ENCODE measurements at regions not wholly inside any gene's neighbourhood (a gene's known extent, or its start where the extent isn't known, plus 50 kb on each side); places are given as distances from the start of the nearest gene placed in this dataset.
"Not testable (repeated sequence)": the region's sequence is repeated elsewhere in the genome, so short reads cannot be mapped to it uniquely, and the experiment has no call there.

GRCh38 chr15:44817797-44818196 is 81.5 kb downstream of the TRIM69 start:
- not testable (repeated sequence) for DNase-seq (ENCODE audit: low read depth in 3 of 3)

- DNase-seq (ENCODE audit: low read depth in 3 of 3): not testable (repeated sequence)
Observed at GRCh38 chr15:44819331-44819987, 83.1 kb downstream of the TRIM69 start.

GRCh38 chr15:44820535-44820934 is 84.2 kb downstream of the TRIM69 start:
- not testable (repeated sequence) for DNase-seq (ENCODE audit: low read depth in 3 of 3)

- not testable (repeated sequence) for DNase-seq (ENCODE audit: low read depth in 3 of 3)
Observed at GRCh38 chr15:44820967-44821366, 84.6 kb downstream of the TRIM69 start.

GRCh38 chr15:44824277-44825145 is 88.2 kb downstream of the TRIM69 start:
- DNase-seq (ENCODE audit: low read depth in 3 of 3): not testable (repeated sequence)

GRCh38 chr15:44826583-44826982 is 90.3 kb downstream of the TRIM69 start:
- DNase-seq (ENCODE audit: low read depth in 3 of 3): not testable (repeated sequence)

- not testable (repeated sequence) for DNase-seq (ENCODE audit: low read depth in 3 of 3)
Observed at GRCh38 chr15:44828229-44828914, 92.0 kb downstream of the TRIM69 start.

- DNase-seq (ENCODE audit: low read depth in 3 of 3): not testable (repeated sequence)
Observed at GRCh38 chr15:44829150-44829549, 92.8 kb downstream of the TRIM69 start.

- not testable (repeated sequence) for DNase-seq (ENCODE audit: low read depth in 3 of 3)
Observed at GRCh38 chr15:44830692-44831408, 94.5 kb downstream of the TRIM69 start.

GRCh38 chr15:44831409-44831741 is 95.0 kb downstream of the TRIM69 start:
- DNase-seq (ENCODE audit: low read depth in 3 of 3): not testable (repeated sequence)

GRCh38 chr15:44832133-44832532 is 95.8 kb downstream of the TRIM69 start:
- not testable (repeated sequence) for DNase-seq (ENCODE audit: low read depth in 3 of 3)

- DNase-seq (ENCODE audit: low read depth in 3 of 3): not testable (repeated sequence)
Observed at GRCh38 chr15:44833081-44833480, 96.8 kb downstream of the TRIM69 start.

- not testable (repeated sequence) for DNase-seq (ENCODE audit: low read depth in 3 of 3)
Observed at GRCh38 chr15:44833761-44834160, 97.4 kb downstream of the TRIM69 start.

GRCh38 chr15:44835082-44835481 is 98.8 kb downstream of the TRIM69 start:
- DNase-seq (ENCODE audit: low read depth in 3 of 3): not testable (repeated sequence)

GRCh38 chr15:44836094-44836493 is 99.8 kb downstream of the TRIM69 start:
- DNase-seq (ENCODE audit: low read depth in 3 of 3): no peak

- DNase-seq (ENCODE audit: low read depth in 3 of 3): not testable (repeated sequence)
Observed at GRCh38 chr15:44838929-44839328, 102.6 kb downstream of the TRIM69 start.

- DNase-seq (ENCODE audit: low read depth in 3 of 3): not testable (repeated sequence)
Observed at GRCh38 chr15:44841762-44842161, 105.4 kb downstream of the TRIM69 start.

GRCh38 chr15:44842883-44843282 is 106.6 kb downstream of the TRIM69 start:
- DNase-seq (ENCODE audit: low read depth in 3 of 3): not testable (repeated sequence)

- not testable (repeated sequence) for DNase-seq (ENCODE audit: low read depth in 3 of 3)
Observed at GRCh38 chr15:44844936-44845335, 108.6 kb downstream of the TRIM69 start.

- DNase-seq (ENCODE audit: low read depth in 3 of 3): not testable (repeated sequence)
Observed at GRCh38 chr15:44846156-44846555, 109.8 kb downstream of the TRIM69 start.

GRCh38 chr15:44847555-44847954 is 108.9 kb upstream of the TERB2 start:
- DNase-seq (ENCODE audit: low read depth in 3 of 3): not testable (repeated sequence)

GRCh38 chr15:44848859-44849258 is 107.6 kb upstream of the TERB2 start:
- DNase-seq (ENCODE audit: low read depth in 3 of 3): not testable (repeated sequence)

Measured in stimulated activated CD4-positive, alpha-beta T cell treated with anti-CD3 and anti-CD28 coated beads, TNF-alpha, amount 100 ng/mL, for 4 hours (primary cell).